ENCODE measurements at regions not wholly inside any gene's neighbourhood (a gene's known extent, or its start where the extent isn't known, plus 50 kb on each side); places are given as distances from the start of the nearest gene placed in this dataset.

DNA sequence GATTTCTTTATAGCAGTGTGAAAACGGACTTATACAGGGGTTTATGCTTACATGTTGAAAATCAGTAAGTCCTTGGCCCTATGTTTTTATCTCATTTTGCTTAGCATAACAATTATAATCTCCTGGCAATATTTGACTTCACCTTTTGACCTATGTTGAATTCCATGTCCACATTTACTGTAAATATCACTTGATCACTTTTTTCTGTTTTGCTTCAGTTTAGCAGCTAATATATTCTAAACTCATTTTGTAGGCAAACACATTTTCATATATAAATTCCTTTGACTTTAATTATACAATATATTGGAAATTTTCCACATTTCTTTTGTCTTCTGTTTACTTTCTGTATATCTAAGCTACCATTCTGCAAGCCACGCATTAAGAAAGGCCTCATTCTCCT, 674.0 kb downstream of the MAT2B start:
- no peak for FAIRE-seq
- 20% methylated on average over 2 of the region's 2 CpGs for WGBS (ENCODE audit: insufficient coverage, insufficient replicate concordance, low lambda C conversion rate, missing lambda C conversion rate)
- no peak for TF ChIP-seq YY1 (IDR thresholded peaks at IDR 0.05; ENCODE audit: low read depth, low read length)
- no peak for TF ChIP-seq POU2F2 (IDR thresholded peaks at IDR 0.05; ENCODE audit: borderline replicate concordance, low read depth, low read length)
- TF ChIP-seq PAX5 (IDR thresholded peaks at IDR 0.05; ENCODE audit: borderline replicate concordance, low read depth, low read length), result no peak
- TF ChIP-seq, protein P1, sequence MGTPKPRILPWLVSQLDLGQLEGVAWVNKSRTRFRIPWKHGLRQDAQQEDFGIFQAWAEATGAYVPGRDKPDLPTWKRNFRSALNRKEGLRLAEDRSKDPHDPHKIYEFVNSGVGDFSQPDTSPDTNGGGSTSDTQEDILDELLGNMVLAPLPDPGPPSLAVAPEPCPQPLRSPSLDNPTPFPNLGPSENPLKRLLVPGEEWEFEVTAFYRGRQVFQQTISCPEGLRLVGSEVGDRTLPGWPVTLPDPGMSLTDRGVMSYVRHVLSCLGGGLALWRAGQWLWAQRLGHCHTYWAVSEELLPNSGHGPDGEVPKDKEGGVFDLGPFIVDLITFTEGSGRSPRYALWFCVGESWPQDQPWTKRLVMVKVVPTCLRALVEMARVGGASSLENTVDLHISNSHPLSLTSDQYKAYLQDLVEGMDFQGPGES (IDR thresholded peaks at IDR 0.05), result no peak

DNA sequence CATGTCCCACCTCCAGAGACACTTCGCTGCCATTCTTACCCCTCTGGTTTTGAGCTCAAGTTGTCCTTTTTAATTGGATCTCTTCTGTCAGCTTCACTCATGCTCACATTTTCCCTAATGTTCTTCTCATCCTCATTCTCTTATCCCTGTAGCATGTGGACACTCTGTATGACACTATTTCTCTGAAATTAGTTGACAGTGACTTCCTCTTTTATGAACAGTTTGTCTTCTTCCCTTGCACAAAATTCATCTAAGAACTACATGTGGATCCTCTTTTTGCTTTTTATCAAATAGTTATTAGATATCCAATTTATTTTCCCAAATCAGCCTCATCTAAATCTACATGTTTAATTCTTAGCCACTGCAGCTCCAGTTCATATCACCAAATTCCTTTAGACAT, 676.2 kb downstream of the MAT2B start:
- H3K4me3 ChIP-seq, result no peak overlapping the region
- ChIA-PET POLR2A (no interaction called here), CTCF (interaction anchor here (0.7 kb wide), 1 partner anchor 85 kb away, joined by 3 read pairs; no protein-coding TSS in a partner anchor), RAD21 (ENCODE audit: unreplicated experiment) (interaction anchor here (0.7 to 1.0 kb wide), 4 partner anchors 26 to 210 kb away, joined by 3 read pairs; no protein-coding TSS in a partner anchor), SMC1A (ENCODE audit: uncharacterized antibody, unreplicated experiment) (interaction anchor here (0.6 to 1.1 kb wide), 3 partner anchors 11 to 800 kb away, joined by 3 read pairs; no protein-coding TSS in a partner anchor)
- H2AFZ ChIP-seq (ENCODE audit: control insufficient read depth, low read depth, low read length), result no peak overlapping the region
- H3K4me1 ChIP-seq (ENCODE audit: control insufficient read depth, insufficient read depth, low read length), result no peaks in the 10 kb centered on the region
- H3K27me3 ChIP-seq (replicated peaks in 1 of 2; ENCODE audit: control insufficient read depth in 2 of 2, insufficient read depth in 2 of 2, low read length in 1 of 2), result no peaks in the 10 kb centered on the region
- BruUV-seq (replicated peaks), result no TSS peak
- no peaks in the 10 kb centered on the region for H3K79me2 ChIP-seq (ENCODE audit: control insufficient read depth, insufficient read depth, low read length)
- no peak for DNase-seq (ENCODE audit: low read depth, low spot score)
- intact Hi-C loops (cut with micrococcal nuclease; ENCODE audit: unreplicated experiment) (no loop called here), in situ Hi-C loops (cut with MboI) (no loop called here)
- WGBS (ENCODE audit: insufficient coverage, insufficient replicate concordance, low lambda C conversion rate, missing lambda C conversion rate), result 23% methylated on average over 1 of the region's 1 CpG
- no peak for FAIRE-seq
- no peak overlapping the region for H3K9ac ChIP-seq (ENCODE audit: control insufficient read depth, insufficient read depth, low read length)
- H4K20me1 ChIP-seq (ENCODE audit: control insufficient read depth, insufficient read depth), result no peaks in the 10 kb centered on the region
- no peaks in the 10 kb centered on the region for H3K9me3 ChIP-seq (replicated peaks; ENCODE audit: control insufficient read depth, insufficient read depth, low read length)
- no peak overlapping the region for H3K27ac ChIP-seq (ENCODE audit: control insufficient read depth, insufficient read depth)
- no peaks in the 10 kb centered on the region for H3K36me3 ChIP-seq (ENCODE audit: control insufficient read depth in 2 of 2, insufficient read depth in 2 of 2, low read length in 1 of 2)
- H3K4me2 ChIP-seq (ENCODE audit: control insufficient read depth, insufficient read depth), result no peak overlapping the region
- ATAC-seq, result no peak
- TF ChIP-seq JUNB (IDR thresholded peaks at IDR 0.05), result no peak
- TF ChIP-seq, protein P2, sequence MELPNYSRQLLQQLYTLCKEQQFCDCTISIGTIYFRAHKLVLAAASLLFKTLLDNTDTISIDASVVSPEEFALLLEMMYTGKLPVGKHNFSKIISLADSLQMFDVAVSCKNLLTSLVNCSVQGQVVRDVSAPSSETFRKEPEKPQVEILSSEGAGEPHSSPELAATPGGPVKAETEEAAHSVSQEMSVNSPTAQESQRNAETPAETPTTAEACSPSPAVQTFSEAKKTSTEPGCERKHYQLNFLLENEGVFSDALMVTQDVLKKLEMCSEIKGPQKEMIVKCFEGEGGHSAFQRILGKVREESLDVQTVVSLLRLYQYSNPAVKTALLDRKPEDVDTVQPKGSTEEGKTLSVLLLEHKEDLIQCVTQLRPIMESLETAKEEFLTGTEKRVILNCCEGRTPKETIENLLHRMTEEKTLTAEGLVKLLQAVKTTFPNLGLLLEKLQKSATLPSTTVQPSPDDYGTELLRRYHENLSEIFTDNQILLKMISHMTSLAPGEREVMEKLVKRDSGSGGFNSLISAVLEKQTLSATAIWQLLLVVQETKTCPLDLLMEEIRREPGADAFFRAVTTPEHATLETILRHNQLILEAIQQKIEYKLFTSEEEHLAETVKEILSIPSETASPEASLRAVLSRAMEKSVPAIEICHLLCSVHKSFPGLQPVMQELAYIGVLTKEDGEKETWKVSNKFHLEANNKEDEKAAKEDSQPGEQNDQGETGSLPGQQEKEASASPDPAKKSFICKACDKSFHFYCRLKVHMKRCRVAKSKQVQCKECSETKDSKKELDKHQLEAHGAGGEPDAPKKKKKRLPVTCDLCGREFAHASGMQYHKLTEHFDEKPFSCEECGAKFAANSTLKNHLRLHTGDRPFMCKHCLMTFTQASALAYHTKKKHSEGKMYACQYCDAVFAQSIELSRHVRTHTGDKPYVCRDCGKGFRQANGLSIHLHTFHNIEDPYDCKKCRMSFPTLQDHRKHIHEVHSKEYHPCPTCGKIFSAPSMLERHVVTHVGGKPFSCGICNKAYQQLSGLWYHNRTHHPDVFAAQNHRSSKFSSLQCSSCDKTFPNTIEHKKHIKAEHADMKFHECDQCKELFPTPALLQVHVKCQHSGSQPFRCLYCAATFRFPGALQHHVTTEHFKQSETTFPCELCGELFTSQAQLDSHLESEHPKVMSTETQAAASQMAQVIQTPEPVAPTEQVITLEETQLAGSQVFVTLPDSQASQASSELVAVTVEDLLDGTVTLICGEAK (IDR thresholded peaks at IDR 0.05; ENCODE audit: borderline replicate concordance), result no peak
- TF ChIP-seq CREM (IDR thresholded peaks at IDR 0.05; ENCODE audit: low read depth), result no peak
- TF ChIP-seq TCF3 (IDR thresholded peaks at IDR 0.05; ENCODE audit: borderline replicate concordance, insufficient read depth, low read depth, low read length), result no peak
- TF ChIP-seq, protein P3, sequence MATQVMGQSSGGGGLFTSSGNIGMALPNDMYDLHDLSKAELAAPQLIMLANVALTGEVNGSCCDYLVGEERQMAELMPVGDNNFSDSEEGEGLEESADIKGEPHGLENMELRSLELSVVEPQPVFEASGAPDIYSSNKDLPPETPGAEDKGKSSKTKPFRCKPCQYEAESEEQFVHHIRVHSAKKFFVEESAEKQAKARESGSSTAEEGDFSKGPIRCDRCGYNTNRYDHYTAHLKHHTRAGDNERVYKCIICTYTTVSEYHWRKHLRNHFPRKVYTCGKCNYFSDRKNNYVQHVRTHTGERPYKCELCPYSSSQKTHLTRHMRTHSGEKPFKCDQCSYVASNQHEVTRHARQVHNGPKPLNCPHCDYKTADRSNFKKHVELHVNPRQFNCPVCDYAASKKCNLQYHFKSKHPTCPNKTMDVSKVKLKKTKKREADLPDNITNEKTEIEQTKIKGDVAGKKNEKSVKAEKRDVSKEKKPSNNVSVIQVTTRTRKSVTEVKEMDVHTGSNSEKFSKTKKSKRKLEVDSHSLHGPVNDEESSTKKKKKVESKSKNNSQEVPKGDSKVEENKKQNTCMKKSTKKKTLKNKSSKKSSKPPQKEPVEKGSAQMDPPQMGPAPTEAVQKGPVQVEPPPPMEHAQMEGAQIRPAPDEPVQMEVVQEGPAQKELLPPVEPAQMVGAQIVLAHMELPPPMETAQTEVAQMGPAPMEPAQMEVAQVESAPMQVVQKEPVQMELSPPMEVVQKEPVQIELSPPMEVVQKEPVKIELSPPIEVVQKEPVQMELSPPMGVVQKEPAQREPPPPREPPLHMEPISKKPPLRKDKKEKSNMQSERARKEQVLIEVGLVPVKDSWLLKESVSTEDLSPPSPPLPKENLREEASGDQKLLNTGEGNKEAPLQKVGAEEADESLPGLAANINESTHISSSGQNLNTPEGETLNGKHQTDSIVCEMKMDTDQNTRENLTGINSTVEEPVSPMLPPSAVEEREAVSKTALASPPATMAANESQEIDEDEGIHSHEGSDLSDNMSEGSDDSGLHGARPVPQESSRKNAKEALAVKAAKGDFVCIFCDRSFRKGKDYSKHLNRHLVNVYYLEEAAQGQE (IDR thresholded peaks at IDR 0.05; ENCODE audit: low read depth, low read length), result no peak

More for the DNA sequence above, 674.0 kb downstream of the MAT2B start:
- Histone ChIP-seq H3K27me3 (replicated peaks in 1 of 2; ENCODE audit: control insufficient read depth in 2 of 2, insufficient read depth in 2 of 2, low read length in 1 of 2) (no peaks in the 10 kb centered on the region), H3K9me3 (replicated peaks; ENCODE audit: control insufficient read depth, insufficient read depth, low read length) (no peaks in the 10 kb centered on the region), H3K4me3 (no peak overlapping the region), H3K4me1 (ENCODE audit: control insufficient read depth, insufficient read depth, low read length) (no peaks in the 10 kb centered on the region), H3K36me3 (ENCODE audit: control insufficient read depth in 2 of 2, insufficient read depth in 2 of 2, low read length in 1 of 2) (no peaks in the 10 kb centered on the region), H4K20me1 (ENCODE audit: control insufficient read depth, insufficient read depth) (no peaks in the 10 kb centered on the region), H3K4me2 (ENCODE audit: control insufficient read depth, insufficient read depth) (no peak overlapping the region), H3K79me2 (ENCODE audit: control insufficient read depth, insufficient read depth, low read length) (no peaks in the 10 kb centered on the region), H2AFZ (ENCODE audit: control insufficient read depth, low read depth, low read length) (no peak overlapping the region), H3K27ac (ENCODE audit: control insufficient read depth, insufficient read depth) (no peak overlapping the region), H3K9ac (ENCODE audit: control insufficient read depth, insufficient read depth, low read length) (no peak overlapping the region)
- BruUV-seq (replicated peaks), result no TSS peak
- CTCF ChIA-PET, result interaction anchor here (0.6 to 1.2 kb wide), 2 partner anchors 21 to 167 kb away, joined by 3 read pairs; no protein-coding TSS in a partner anchor
- ATAC-seq, result no peak
- in situ Hi-C loops (cut with MboI), result no loop called here
- POLR2A ChIA-PET, result no interaction called here
- intact Hi-C loops (cut with micrococcal nuclease; ENCODE audit: unreplicated experiment), result no loop called here
- SMC1A ChIA-PET (ENCODE audit: uncharacterized antibody, unreplicated experiment), result interaction anchor here (1.1 kb wide), 1 partner anchor 9 kb away, joined by 4 read pairs; no protein-coding TSS in a partner anchor
- RAD21 ChIA-PET (ENCODE audit: unreplicated experiment), result no interaction called here
- DNase-seq (ENCODE audit: low read depth, low spot score), result no peak

Measured in GM12878 (cell line).